ENCODE measurements at regions not wholly inside any gene's neighbourhood (a gene's known extent, or its start where the extent isn't known, plus 50 kb on each side); places are given as distances from the start of the nearest gene placed in this dataset.

- peak overlapping the region; percentile 63 for H3K4me3 Mint-ChIP-seq
- H3K36me3 Mint-ChIP-seq = peaks cover 20% of the 10 kb centered on the region
- no peaks in the 10 kb centered on the region for H3K27me3 Mint-ChIP-seq
- ATAC-seq = no peak
- peaks cover 70% of the 10 kb centered on the region for H3K4me1 Mint-ChIP-seq
- peaks cover 2% of the 10 kb centered on the region for H3K9me3 Mint-ChIP-seq
- peak overlapping the region; percentile 91 for H3K27ac Mint-ChIP-seq
Measured at GRCh38 chr21:25422610-25423608, 184.4 kb downstream of the MRPL39 start.

- Mint-ChIP-seq H3K27me3 (no peaks in the 10 kb centered on the region), H3K4me1 (peaks cover 72% of the 10 kb centered on the region), H3K4me3 (peak overlapping the region; percentile 73), H3K9me3 (no peaks in the 10 kb centered on the region), H3K36me3 (peaks cover 31% of the 10 kb centered on the region), H3K27ac (peak overlapping the region; percentile 91)
- ATAC-seq = peak; percentile 89
Measured at GRCh38 chr21:25421321-25422028, 185.8 kb downstream of the MRPL39 start.

- Mint-ChIP-seq H3K9me3 (no peaks in the 10 kb centered on the region), H3K27ac (peak overlapping the region; percentile 91), H3K4me3 (peak overlapping the region; percentile 73), H3K36me3 (peaks cover 33% of the 10 kb centered on the region), H3K4me1 (peaks cover 68% of the 10 kb centered on the region), H3K27me3 (no peaks in the 10 kb centered on the region)
- no peak for ATAC-seq
Measured at GRCh38 chr21:25420831-25421230, 186.4 kb downstream of the MRPL39 start.

GRCh38 chr21:25416669-25417068, 190.6 kb downstream of the MRPL39 start:
- Mint-ChIP-seq H3K4me1 (peaks cover 50% of the 10 kb centered on the region), H3K27ac (no peak overlapping the region), H3K9me3 (peaks cover 3% of the 10 kb centered on the region), H3K4me3 (no peak overlapping the region), H3K27me3 (no peaks in the 10 kb centered on the region), H3K36me3 (peaks cover 57% of the 10 kb centered on the region)
- ATAC-seq = no peak

DNA sequence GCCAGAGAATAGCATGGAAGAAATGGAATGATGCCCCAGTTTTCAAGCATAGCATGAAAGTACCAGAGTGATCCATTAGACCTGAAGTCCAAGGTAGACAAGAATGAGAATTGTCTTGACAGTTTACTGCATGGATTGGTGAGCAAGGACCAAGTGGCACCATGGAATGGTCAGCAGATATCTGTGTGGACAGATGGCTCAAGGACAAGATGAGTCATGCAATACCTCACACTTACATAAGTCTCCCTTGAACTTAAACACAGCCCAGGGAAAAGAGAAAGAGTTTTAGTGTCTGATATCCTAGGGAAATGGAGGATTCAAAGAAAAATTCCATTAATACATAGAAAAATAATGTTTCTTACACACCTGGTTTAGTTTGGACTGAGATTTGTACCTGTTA, 195.2 kb downstream of the MRPL39 start:
- peaks cover 3% of the 10 kb centered on the region for H3K9me3 Mint-ChIP-seq
- H3K4me1 Mint-ChIP-seq = peaks cover 40% of the 10 kb centered on the region
- ATAC-seq = no peak
- no peak overlapping the region for H3K27ac Mint-ChIP-seq
- peaks cover 29% of the 10 kb centered on the region for H3K36me3 Mint-ChIP-seq
- H3K27me3 Mint-ChIP-seq = no peaks in the 10 kb centered on the region
- no peak overlapping the region for H3K4me3 Mint-ChIP-seq

GRCh38 chr21:25409978-25410377, 197.3 kb downstream of the MRPL39 start:
- peaks cover under 1% of the 10 kb centered on the region for H3K9me3 Mint-ChIP-seq
- H3K27me3 Mint-ChIP-seq = no peaks in the 10 kb centered on the region
- peaks cover 50% of the 10 kb centered on the region for H3K4me1 Mint-ChIP-seq
- H3K4me3 Mint-ChIP-seq = no peak overlapping the region
- no peak overlapping the region for H3K27ac Mint-ChIP-seq
- no peak for ATAC-seq
- H3K36me3 Mint-ChIP-seq = peaks cover 16% of the 10 kb centered on the region

- H3K4me1 Mint-ChIP-seq = peaks cover 50% of the 10 kb centered on the region
- no peak overlapping the region for H3K4me3 Mint-ChIP-seq
- peak; percentile 63 for ATAC-seq
- no peak overlapping the region for H3K27ac Mint-ChIP-seq
- H3K27me3 Mint-ChIP-seq = no peaks in the 10 kb centered on the region
- H3K9me3 Mint-ChIP-seq = no peaks in the 10 kb centered on the region
- H3K36me3 Mint-ChIP-seq = peaks cover 5% of the 10 kb centered on the region
Measured at GRCh38 chr21:25408666-25409065, 198.6 kb downstream of the MRPL39 start.

GRCh38 chr21:25406887-25407579, 200.2 kb downstream of the MRPL39 start:
- Mint-ChIP-seq H3K27ac (peak overlapping the region; percentile 44), H3K4me3 (no peak overlapping the region), H3K9me3 (peaks cover 2% of the 10 kb centered on the region), H3K36me3 (peaks cover 17% of the 10 kb centered on the region), H3K4me1 (peaks cover 47% of the 10 kb centered on the region), H3K27me3 (no peaks in the 10 kb centered on the region)
- no peak for ATAC-seq

DNA sequence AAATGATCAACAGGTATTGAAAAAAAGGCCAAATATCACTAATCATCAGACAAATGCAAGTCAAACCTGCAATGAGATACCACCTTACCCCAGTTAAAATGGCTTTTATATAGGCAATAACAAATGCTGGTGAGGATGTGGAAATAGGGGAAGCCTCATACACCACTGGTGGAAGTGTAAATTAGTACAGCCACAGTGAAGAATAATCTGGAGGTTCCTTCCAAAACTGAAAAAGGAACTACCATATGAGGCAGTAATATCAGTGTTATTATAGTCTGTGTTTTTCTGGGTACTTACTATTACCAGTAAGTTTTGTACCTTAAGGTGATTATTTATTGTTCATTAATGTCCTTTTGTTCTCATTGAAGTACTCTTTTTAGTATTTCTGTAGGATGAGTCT, 201.3 kb downstream of the MRPL39 start:
- Mint-ChIP-seq H3K9me3 (peaks cover 2% of the 10 kb centered on the region), H3K4me1 (peaks cover 41% of the 10 kb centered on the region), H3K27ac (no peak overlapping the region), H3K4me3 (no peak overlapping the region), H3K27me3 (no peaks in the 10 kb centered on the region), H3K36me3 (peaks cover 25% of the 10 kb centered on the region)
- no peak for ATAC-seq

- peaks cover 2% of the 10 kb centered on the region for H3K9me3 Mint-ChIP-seq
- no peak overlapping the region for H3K27ac Mint-ChIP-seq
- H3K27me3 Mint-ChIP-seq = no peaks in the 10 kb centered on the region
- H3K4me1 Mint-ChIP-seq = peaks cover 24% of the 10 kb centered on the region
- peaks cover 30% of the 10 kb centered on the region for H3K36me3 Mint-ChIP-seq
- no peak for ATAC-seq
- H3K4me3 Mint-ChIP-seq = no peak overlapping the region
Measured at GRCh38 chr21:25402134-25402961, 204.9 kb downstream of the MRPL39 start.

- H3K9me3 Mint-ChIP-seq = peaks cover 2% of the 10 kb centered on the region
- no peaks in the 10 kb centered on the region for H3K27me3 Mint-ChIP-seq
- H3K4me3 Mint-ChIP-seq = no peak overlapping the region
- peak overlapping the region; percentile 20 for H3K27ac Mint-ChIP-seq
- no peak for ATAC-seq
- peaks cover 18% of the 10 kb centered on the region for H3K4me1 Mint-ChIP-seq
- H3K36me3 Mint-ChIP-seq = peaks cover 30% of the 10 kb centered on the region
Measured at GRCh38 chr21:25400427-25400826, 206.9 kb downstream of the MRPL39 start.

- H3K4me1 Mint-ChIP-seq = peaks cover 18% of the 10 kb centered on the region
- H3K9me3 Mint-ChIP-seq = peaks cover 2% of the 10 kb centered on the region
- no peak overlapping the region for H3K4me3 Mint-ChIP-seq
- H3K27ac Mint-ChIP-seq = peak overlapping the region; percentile 28
- H3K27me3 Mint-ChIP-seq = no peaks in the 10 kb centered on the region
- no peak for ATAC-seq
- H3K36me3 Mint-ChIP-seq = peaks cover 27% of the 10 kb centered on the region
Measured at GRCh38 chr21:25398630-25399029, 208.7 kb downstream of the MRPL39 start.

DNA sequence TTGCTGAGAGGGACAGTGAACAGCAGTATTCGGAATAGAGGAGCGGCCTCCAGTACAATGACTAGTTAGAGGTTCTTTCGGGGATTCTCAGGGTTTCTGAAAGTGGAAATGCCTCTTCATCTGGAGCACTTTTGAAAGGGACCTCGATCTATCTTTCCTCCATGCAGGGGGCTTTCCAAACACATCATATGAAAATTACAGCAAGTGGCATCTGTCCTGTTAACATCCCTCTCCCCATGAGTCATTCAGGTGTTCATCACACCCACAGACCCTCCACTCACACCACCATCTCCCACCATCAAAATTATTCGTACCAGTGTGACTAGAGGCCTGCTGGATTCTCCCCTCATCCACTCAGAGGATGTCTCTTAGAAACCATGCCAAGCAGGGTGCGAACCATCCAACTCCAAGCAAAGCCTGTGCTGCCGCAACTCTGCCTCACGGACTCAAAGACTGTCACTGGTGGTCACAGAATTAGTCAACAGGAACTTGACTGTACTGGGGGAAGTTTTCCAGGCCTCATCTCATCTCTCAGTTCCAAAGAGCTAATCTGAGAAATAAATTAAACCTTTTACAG, 211.1 kb downstream of the MRPL39 start:
- H3K9me3 Mint-ChIP-seq = no peaks in the 10 kb centered on the region
- peak overlapping the region; percentile 89 for H3K27ac Mint-ChIP-seq
- ATAC-seq = peak; percentile 95
- peaks cover 13% of the 10 kb centered on the region for H3K4me1 Mint-ChIP-seq
- H3K4me3 Mint-ChIP-seq = peak overlapping the region; percentile 79
- no peaks in the 10 kb centered on the region for H3K27me3 Mint-ChIP-seq
- H3K36me3 Mint-ChIP-seq = peaks cover 18% of the 10 kb centered on the region

DNA sequence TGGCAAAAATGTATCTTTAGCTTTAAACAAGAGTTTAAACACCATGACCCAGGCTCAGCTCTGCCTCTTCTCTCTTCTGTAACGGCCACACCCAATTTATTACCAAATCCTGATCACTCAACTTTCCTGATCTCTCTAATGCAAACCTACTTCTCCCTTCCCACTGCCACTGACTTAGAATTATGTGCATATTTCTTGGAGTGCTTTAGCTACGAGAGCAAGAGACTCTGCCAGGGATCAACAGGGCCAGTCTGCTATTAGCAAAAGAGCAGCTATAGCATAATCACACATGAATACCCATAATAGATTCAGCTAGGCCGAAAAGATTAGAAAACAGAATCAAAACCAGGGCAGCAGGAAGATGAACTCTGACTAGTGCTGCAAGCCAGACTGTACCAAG, 215.5 kb downstream of the MRPL39 start:
- Mint-ChIP-seq H3K36me3 (peaks cover 29% of the 10 kb centered on the region), H3K4me1 (peaks cover 17% of the 10 kb centered on the region), H3K4me3 (no peak overlapping the region), H3K27me3 (no peaks in the 10 kb centered on the region), H3K9me3 (peaks cover 2% of the 10 kb centered on the region), H3K27ac (peak overlapping the region; percentile 23)
- ATAC-seq = no peak
